Astrocyte (in vitro differentiated cells and primary cell): ENCODE measurements at regions not wholly inside any gene's neighbourhood (a gene's known extent, or its start where the extent isn't known, plus 50 kb on each side); places are given as distances from the start of the nearest gene placed in this dataset.

ENCODE experiments used
- DNase-seq: peaks from one replicate; pipeline ENCODE4 v3.0.0-alpha.2; 2010; ENCODE audit warnings: low read depth
- FAIRE-seq: peaks from 2 replicates; lab custom pipeline; 2011; peaks lifted over from hg19 to GRCh38; lab: Jason Lieb, UNC
- H2AFZ ChIP-seq: 2 replicates; pipeline ENCODE4 v1.6.0; 2012; ENCODE audit warnings: low read depth, low read length, inconsistent platforms
- H3K27ac ChIP-seq: 2 replicates; pipeline ENCODE4 v1.5.1; 2011; ENCODE audit warnings: low read depth, low read length, inconsistent platforms
- H3K27me3 ChIP-seq: 2 replicates; pipeline ENCODE4 v1.6.0; 2011; ENCODE audit warnings: low read length, inconsistent platforms; ENCODE audit not compliant: insufficient read depth
- H3K36me3 ChIP-seq: 2 replicates; pipeline ENCODE4 v1.5.1; 2011; ENCODE audit warnings: low read length, inconsistent platforms; ENCODE audit not compliant: insufficient read depth
- H3K4me1 ChIP-seq: 2 replicates; pipeline ENCODE4 v1.5.1; 2011; ENCODE audit warnings: low read length, inconsistent platforms; ENCODE audit not compliant: insufficient read depth
- H3K4me2 ChIP-seq: 2 replicates; pipeline ENCODE4 v1.6.0; 2012; ENCODE audit warnings: low read length, inconsistent platforms
- H3K4me3 ChIP-seq: 2 replicates; pipeline ENCODE4 v1.5.1; 2011; ENCODE audit warnings: low read depth, mild to moderate bottlenecking, low read length, inconsistent platforms; ENCODE audit not compliant: insufficient read depth
- H3K79me2 ChIP-seq: 2 replicates; pipeline ENCODE4 v1.6.0; 2012; ENCODE audit warnings: mild to moderate bottlenecking, low read length, inconsistent platforms; ENCODE audit not compliant: insufficient read depth
- H3K9ac ChIP-seq: 2 replicates; pipeline ENCODE4 v1.6.0; 2012; ENCODE audit warnings: mild to moderate bottlenecking, low read length, inconsistent platforms
- H3K9me3 ChIP-seq: 2 replicates; pipeline ENCODE4 v1.5.1; 2012; ENCODE audit warnings: low read depth, mild to moderate bottlenecking, low read length, inconsistent platforms; ENCODE audit not compliant: insufficient read depth
- H4K20me1 ChIP-seq: 2 replicates; pipeline ENCODE4 v1.6.0; 2012; ENCODE audit warnings: low read length, inconsistent platforms; ENCODE audit not compliant: insufficient read depth
- H3K27ac Mint-ChIP-seq: one replicate; pipeline ENCODE4 v1.8.0; 2021; ENCODE audit warnings: mild to moderate bottlenecking, mixed read lengths; ENCODE audit not compliant: unreplicated experiment
- H3K27me3 Mint-ChIP-seq: one replicate; pipeline ENCODE4 v1.8.0; 2021; ENCODE audit warnings: low read depth, mixed read lengths; ENCODE audit not compliant: unreplicated experiment
- H3K36me3 Mint-ChIP-seq: one replicate; pipeline ENCODE4 v1.8.0; 2021; ENCODE audit warnings: low read depth, mixed read lengths; ENCODE audit not compliant: unreplicated experiment
- H3K4me1 Mint-ChIP-seq: one replicate; pipeline ENCODE4 v1.8.0; 2021; ENCODE audit warnings: low read depth, mixed read lengths; ENCODE audit not compliant: unreplicated experiment
- H3K4me3 Mint-ChIP-seq: one replicate; pipeline ENCODE4 v1.8.0; 2021; ENCODE audit warnings: mild to moderate bottlenecking, moderate library complexity, mixed read lengths; ENCODE audit not compliant: unreplicated experiment
- H3K9me3 Mint-ChIP-seq: one replicate; pipeline ENCODE4 v1.8.0; 2021; ENCODE audit warnings: mild to moderate bottlenecking, mixed read lengths; ENCODE audit not compliant: unreplicated experiment
- CTCF ChIP-seq: IDR thresholded peaks from 2 replicates; pipeline ENCODE4 v1.5.1; 2011; ENCODE audit warnings: low read depth, mild to moderate bottlenecking, inconsistent platforms, low read length, moderate library complexity; ENCODE audit not compliant: insufficient read depth
- EZH2 ChIP-seq: IDR thresholded peaks from 2 replicates; pipeline ENCODE4 v1.6.1; 2012; ENCODE audit warnings: mild to moderate bottlenecking, low read length, inconsistent platforms; ENCODE audit not compliant: insufficient read depth

GRCh38 chrX:107502316-107502715 lies 52.9 kb downstream of the FRMPD3 start:
- H3K27ac Mint-ChIP-seq: no peak overlapping the region
- no peak overlapping the region for H3K9ac ChIP-seq
- H4K20me1 ChIP-seq: no peaks in the 10 kb centered on the region
- no peak overlapping the region for H3K4me2 ChIP-seq
- H3K27me3 Mint-ChIP-seq: peaks cover 6% of the 10 kb centered on the region
- FAIRE-seq (no peak), DNase-seq (no peak)
- H3K36me3 ChIP-seq: no peaks in the 10 kb centered on the region
- no peak overlapping the region for H3K27ac ChIP-seq
- H3K4me3 Mint-ChIP-seq: no peak overlapping the region
- H3K36me3 Mint-ChIP-seq: no peaks in the 10 kb centered on the region
- no peaks in the 10 kb centered on the region for H3K79me2 ChIP-seq
- H3K9me3 Mint-ChIP-seq: no peaks in the 10 kb centered on the region
- H3K4me1 ChIP-seq: no peaks in the 10 kb centered on the region
- no peaks in the 10 kb centered on the region for H3K4me1 Mint-ChIP-seq
- H3K9me3 ChIP-seq: no peaks in the 10 kb centered on the region
- no peak for TF ChIP-seq CTCF
- TF ChIP-seq EZH2: no peak
- no peak overlapping the region for H2AFZ ChIP-seq
- no peak overlapping the region for H3K4me3 ChIP-seq
- peaks cover 7% of the 10 kb centered on the region for H3K27me3 ChIP-seq

GRCh38 chrX:107504006-107504405 lies 54.6 kb downstream of the FRMPD3 start:
- Histone ChIP-seq H4K20me1 (no peaks in the 10 kb centered on the region), H3K4me1 (no peaks in the 10 kb centered on the region), H3K4me3 (no peak overlapping the region), H3K36me3 (no peaks in the 10 kb centered on the region), H3K27ac (no peak overlapping the region), H2AFZ (no peak overlapping the region), H3K79me2 (no peaks in the 10 kb centered on the region), H3K4me2 (no peak overlapping the region), H3K9ac (no peak overlapping the region), H3K27me3 (peaks cover 16% of the 10 kb centered on the region), H3K9me3 (no peaks in the 10 kb centered on the region)
- Mint-ChIP-seq H3K4me1 (no peaks in the 10 kb centered on the region), H3K36me3 (no peaks in the 10 kb centered on the region), H3K4me3 (no peak overlapping the region), H3K9me3 (no peaks in the 10 kb centered on the region), H3K27me3 (no peaks in the 10 kb centered on the region), H3K27ac (no peak overlapping the region)
- no peak for DNase-seq
- no peak for FAIRE-seq
- TF ChIP-seq EZH2 (no peak), CTCF (no peak)

- FAIRE-seq: peak; percentile 90
- Histone ChIP-seq H3K4me1 (no peaks in the 10 kb centered on the region), H3K36me3 (no peaks in the 10 kb centered on the region), H3K79me2 (no peaks in the 10 kb centered on the region), H3K27me3 (peaks cover 16% of the 10 kb centered on the region), H3K4me2 (no peak overlapping the region), H3K9me3 (no peaks in the 10 kb centered on the region), H3K27ac (no peak overlapping the region), H2AFZ (no peak overlapping the region), H4K20me1 (no peaks in the 10 kb centered on the region), H3K4me3 (no peak overlapping the region), H3K9ac (no peak overlapping the region)
- no peaks in the 10 kb centered on the region for H3K27me3 Mint-ChIP-seq
- DNase-seq: no peak
- no peaks in the 10 kb centered on the region for H3K4me1 Mint-ChIP-seq
- TF ChIP-seq EZH2 (no peak), CTCF (no peak)
- no peak overlapping the region for H3K27ac Mint-ChIP-seq
- H3K36me3 Mint-ChIP-seq: no peaks in the 10 kb centered on the region
- H3K9me3 Mint-ChIP-seq: no peaks in the 10 kb centered on the region
- H3K4me3 Mint-ChIP-seq: no peak overlapping the region
These were observed 55.8 kb downstream of the FRMPD3 start for GRCh38 chrX:107505223-107505622.
